UCSD-AML1 (cell line): ENCODE measurements at regions not wholly inside any gene's neighbourhood (a gene's known extent, or its start where the extent isn't known, plus 50 kb on each side); places are given as distances from the start of the nearest gene placed in this dataset.

ENCODE experiments used
- DNase-seq: peaks from one replicate; lab custom pipeline; 2025; ENCODE audit not compliant: unreplicated experiment; lab: John Stamatoyannopoulos, UW

GRCh38 chr4:22220965-22221364, 272.4 kb upstream of the KCNIP4 start:
- no peak for DNase-seq

- DNase-seq = no peak
Measured at GRCh38 chr4:22217480-22217879, 268.9 kb upstream of the KCNIP4 start.

- no peak for DNase-seq
Measured at GRCh38 chr4:22216278-22216677, 267.7 kb upstream of the KCNIP4 start.

- DNase-seq = no peak
Measured at GRCh38 chr4:22215084-22215483, 266.5 kb upstream of the KCNIP4 start.

- DNase-seq = no peak
Measured at GRCh38 chr4:22203711-22204011, 255.1 kb upstream of the KCNIP4 start.

GRCh38 chr4:22202975-22203710, 254.6 kb upstream of the KCNIP4 start:
- no peak for DNase-seq

- DNase-seq = no peak
Measured at GRCh38 chr4:22202246-22202974, 253.8 kb upstream of the KCNIP4 start.

- DNase-seq = no peak
Measured at GRCh38 chr4:22201256-22201655, 252.7 kb upstream of the KCNIP4 start.

- DNase-seq = no peak
Measured at GRCh38 chr4:22196551-22196950, 248.0 kb upstream of the KCNIP4 start.

- no peak for DNase-seq
Measured at GRCh38 chr4:22192084-22192511, 243.5 kb upstream of the KCNIP4 start.

- DNase-seq = no peak
Measured at GRCh38 chr4:22191565-22191964, 243.0 kb upstream of the KCNIP4 start.

GRCh38 chr4:22190855-22191254, 242.3 kb upstream of the KCNIP4 start:
- DNase-seq = no peak

- DNase-seq = no peak
Measured at GRCh38 chr4:22187203-22187820, 238.7 kb upstream of the KCNIP4 start.

- DNase-seq = no peak
Measured at GRCh38 chr4:22181736-22182135, 233.2 kb upstream of the KCNIP4 start.

GRCh38 chr4:22179124-22179874, 230.7 kb upstream of the KCNIP4 start:
- no peak for DNase-seq

- no peak for DNase-seq
Measured at GRCh38 chr4:22174640-22175039, 226.1 kb upstream of the KCNIP4 start.

GRCh38 chr4:22170353-22170752, 221.8 kb upstream of the KCNIP4 start:
- DNase-seq = no peak

GRCh38 chr4:22167201-22167600, 218.6 kb upstream of the KCNIP4 start:
- no peak for DNase-seq

- DNase-seq = no peak
Measured at GRCh38 chr4:22162454-22162853, 213.9 kb upstream of the KCNIP4 start.

GRCh38 chr4:22130741-22131140, 182.2 kb upstream of the KCNIP4 start:
- no peak for DNase-seq

GRCh38 chr4:22129454-22130029, 181.0 kb upstream of the KCNIP4 start:
- DNase-seq = peak; percentile 6
